ENCODE measurements at regions not wholly inside any gene's neighbourhood (a gene's known extent, or its start where the extent isn't known, plus 50 kb on each side); places are given as distances from the start of the nearest gene placed in this dataset.
A peak's percentile ranks its signal among the peaks of the same experiment; 100 is the strongest.

DNA sequence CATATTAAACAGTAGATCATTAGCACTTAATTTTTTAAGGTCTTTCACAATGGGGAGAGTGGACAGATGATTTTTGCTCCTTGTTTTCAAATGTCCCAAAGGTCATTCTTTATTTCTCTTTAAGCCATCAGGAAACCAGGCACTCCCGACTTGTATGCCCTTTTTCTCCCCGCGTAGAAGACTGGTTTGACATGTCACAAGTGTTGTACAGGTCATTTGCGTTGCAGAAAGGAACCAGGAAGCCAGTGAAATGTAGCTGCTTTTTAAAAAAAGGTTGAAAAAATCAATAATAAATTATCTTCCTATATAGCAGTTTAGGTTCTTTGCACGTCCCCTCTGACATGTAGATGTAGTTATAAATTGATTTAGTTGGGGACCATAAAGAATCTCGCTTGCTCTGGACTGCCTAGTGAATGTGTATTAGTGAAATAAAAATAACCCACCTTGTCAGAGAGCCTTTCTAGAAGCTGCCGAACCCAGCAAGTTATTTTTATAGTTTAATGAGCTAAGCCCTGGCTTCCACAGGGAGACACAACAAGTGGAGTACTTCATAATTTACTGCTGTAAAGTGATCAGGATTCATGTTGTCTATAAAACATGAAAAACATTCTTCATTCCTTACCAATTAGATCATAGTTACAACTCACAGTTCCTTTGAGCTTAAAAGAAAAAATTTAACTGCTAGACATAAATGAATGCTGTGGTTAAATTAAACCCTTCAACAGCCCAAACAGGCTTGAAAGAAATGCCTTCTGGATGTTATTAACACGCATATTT lies 404.6 kb downstream of the CSNK1G3 start (continued):
- TF ChIP-seq TSHZ1 (tag by site-specific recombination; IDR thresholded peaks at IDR 0.05; ENCODE audit: borderline replicate concordance) (peak; percentile 80), ZFP37 (tag by site-specific recombination; IDR thresholded peaks at IDR 0.05) (0 out of 2 replicates have a peak, but pooled peaks have one; percentile 57), ZNF747 (tag by site-specific recombination; IDR thresholded peaks at IDR 0.05) (no peak), ZNF677 (tag by site-specific recombination; IDR thresholded peaks at IDR 0.05) (no peak), ZNF292 (tag by site-specific recombination; IDR thresholded peaks at IDR 0.05; ENCODE audit: borderline replicate concordance, low read depth) (no peak), ATF2 (tag by site-specific recombination; IDR thresholded peaks at IDR 0.05; ENCODE audit: low read depth) (peak; percentile 66), HOXC10 (CRISPR knock-in tag; IDR thresholded peaks at IDR 0.05) (no peak), BCL11B (tag by site-specific recombination; IDR thresholded peaks at IDR 0.05; ENCODE audit: low read depth) (peak; percentile 66; the same call in 1 of the 2 replicates), MEIS1 (CRISPR knock-in tag; IDR thresholded peaks at IDR 0.05; ENCODE audit: borderline replicate concordance) (0 out of 2 replicates have a peak, but pooled peaks have one; percentile 44), GLIS2 (tag by site-specific recombination; IDR thresholded peaks at IDR 0.05) (no peak), ZBTB11 (tag by site-specific recombination; conservative IDR thresholded peaks at IDR 0.05; ENCODE audit: low read depth) (no peak), ZNF76 (tag by site-specific recombination; IDR thresholded peaks at IDR 0.05; ENCODE audit: borderline replicate concordance, low read depth) (no peak; the same call in 1 of the 2 replicates), ZNF214 (tag by site-specific recombination; IDR thresholded peaks at IDR 0.05; ENCODE audit: borderline replicate concordance) (no peak; the same call in 1 of the 2 replicates), ZNF610 (tag by site-specific recombination; IDR thresholded peaks at IDR 0.05; ENCODE audit: borderline replicate concordance) (peak; percentile 61; the same call in 1 of the 2 replicates), ZNF311 (tag by site-specific recombination; IDR thresholded peaks at IDR 0.05; ENCODE audit: borderline replicate concordance) (no peak), TRIM28 (IDR thresholded peaks at IDR 0.05; ENCODE audit: borderline replicate concordance, low read length) (no peak; the same call in 1 of the 2 replicates), KLF8 (tag by site-specific recombination; IDR thresholded peaks at IDR 0.05) (peak; percentile 57), ZNF544 (tag by site-specific recombination; IDR thresholded peaks at IDR 0.05) (no peak), HOXD13 (CRISPR knock-in tag; IDR thresholded peaks at IDR 0.05; ENCODE audit: borderline replicate concordance) (peak; percentile 83; the same call in 1 of the 2 replicates), ZXDB (tag by site-specific recombination; IDR thresholded peaks at IDR 0.05) (peak; percentile 90), ZNF211 (tag by site-specific recombination; IDR thresholded peaks at IDR 0.05; ENCODE audit: low read depth) (no peak), GLIS1 (tag by site-specific recombination; IDR thresholded peaks at IDR 0.05) (peak; percentile 71), ZNF768 (tag by site-specific recombination; IDR thresholded peaks at IDR 0.05) (no peak), PRDM10 (tag by site-specific recombination; IDR thresholded peaks at IDR 0.05) (peak; percentile 38; the same call in 1 of the 2 replicates), ZNF426 (tag by site-specific recombination; IDR thresholded peaks at IDR 0.05) (no peak), KLF10 (tag by site-specific recombination; IDR thresholded peaks at IDR 0.05) (peak; percentile 80)

Data from HEK293 (cell line).